HepG2 (cell line): ENCODE measurements at regions not wholly inside any gene's neighbourhood (a gene's known extent, or its start where the extent isn't known, plus 50 kb on each side); places are given as distances from the start of the nearest gene placed in this dataset.

ENCODE experiments used
- ATAC-seq: fragments of 200-7000 bp; cut with Tn5 transposase; 3 replicates; pipeline ENCODE4 v1.9.1; 2020; ENCODE audit warnings: mild to moderate bottlenecking, moderate library complexity
- BruUV-seq: library from RNA; stranded (reverse); fragments of 400-500 nt; replicated peaks from 2 replicates; lab custom pipeline; 2021; lab: Mats Ljungman, UMichigan
- CTCF ChIA-PET: fragments of 300-600 bp; formaldehyde crosslinking; extraction: SDS; loops from one replicate; lab custom pipeline; 2021; ENCODE audit warnings: low total read pairs, inconsistent platforms, low intra/inter-chr PET ratio; lab: Yijun Ruan, JAX
- POLR2A ChIA-PET: fragments of 350-600 bp; sonication (Branson Sonifier 250); formaldehyde crosslinking; loops from one replicate; lab custom pipeline; 2020; ENCODE audit warnings: antibody characterized with exemption, inconsistent platforms; lab: Yijun Ruan, JAX
- DNase-seq: peaks from one replicate; pipeline ENCODE4 v3.0.0-alpha.2; 2015; ENCODE audit warnings: low spot score
- FAIRE-seq: peaks from 3 replicates; lab custom pipeline; 2011; peaks lifted over from hg19 to GRCh38; lab: Jason Lieb, UNC
- H2AFZ ChIP-seq: one replicate; pipeline ENCODE4 v1.6.1; 2011; ENCODE audit warnings: low read length, inconsistent platforms
- H3K27ac ChIP-seq: fragments of 300-600 bp; 3 replicates; pipeline ENCODE4 v1.8.0; 2011; ENCODE audit warnings: mixed run types, mild to moderate bottlenecking, mixed read lengths, low read length, inconsistent platforms; ENCODE audit not compliant: insufficient read depth; ENCODE audit errors: extremely low read length
- H3K27me3 ChIP-seq, 2 experiments: fragments of 200-600 bp in 1 of 2; 2 replicates in 1 of 2; 3 replicates in 1 of 2; pipeline versions ENCODE4 v1.6.0 to v1.8.0; 2011; ENCODE audit warnings: low read length in 2 of 2, mild to moderate bottlenecking in 2 of 2, moderate library complexity in 2 of 2, inconsistent platforms in 1 of 2; ENCODE audit not compliant: insufficient read depth in 2 of 2, control insufficient read depth in 1 of 2
- H3K36me3 ChIP-seq, 2 experiments: fragments of 200-600 bp in 1 of 2; replicated peaks in 1 of 2; 2 replicates in 1 of 2; 3 replicates in 1 of 2; pipeline versions ENCODE4 v1.5.1 to v1.8.0; 2011; ENCODE audit warnings: low read length in 2 of 2, inconsistent platforms in 1 of 2; ENCODE audit not compliant: insufficient read depth in 2 of 2, control insufficient read depth in 1 of 2
- H3K4me1 ChIP-seq: 2 replicates; pipeline ENCODE4 v1.5.1; 2012; ENCODE audit warnings: low read length, inconsistent platforms; ENCODE audit not compliant: insufficient read depth
- H3K4me2 ChIP-seq: 2 replicates; pipeline ENCODE4 v1.6.0; 2011; ENCODE audit warnings: low read depth, low read length, inconsistent platforms
- H3K4me3 ChIP-seq, 3 experiments: fragments of 200-600 bp in 1 of 3; sonication (generic), shearing (Covaris generic) in 1 of 3; replicated peaks in 1 of 3; 2 replicates each; pipeline ENCODE4 v1.5.1; 2011 to 2016; ENCODE audit warnings: low read length in 3 of 3, inconsistent platforms in 2 of 3, low read depth in 2 of 3, mild to moderate bottlenecking in 2 of 3, control low read depth in 1 of 3, mixed read lengths in 1 of 3; ENCODE audit not compliant: insufficient read depth in 1 of 3
- H3K79me2 ChIP-seq: one replicate; pipeline ENCODE4 v1.6.1; 2011; ENCODE audit warnings: low read length, inconsistent platforms; ENCODE audit not compliant: insufficient read depth
- H3K9ac ChIP-seq: 2 replicates; pipeline ENCODE4 v1.6.0; 2011; ENCODE audit warnings: mild to moderate bottlenecking, low read depth, low read length, inconsistent platforms; ENCODE audit not compliant: insufficient read depth
- H3K9me3 ChIP-seq: 2 replicates; pipeline ENCODE4 v1.5.1; 2012; ENCODE audit warnings: mild to moderate bottlenecking, low read length
- H4K20me1 ChIP-seq: 2 replicates; pipeline ENCODE4 v1.6.0; 2011; ENCODE audit warnings: inconsistent platforms, mild to moderate bottlenecking, low read length, moderate library complexity; ENCODE audit not compliant: insufficient read depth
- AGO1 ChIP-seq: fragments of 200-400 bp; formaldehyde crosslinking; IDR thresholded peaks from 2 replicates; pipeline ENCODE4 v1.6.1; 2017; ENCODE audit warnings: mild to moderate bottlenecking, low read depth, low read length, moderate library complexity; ENCODE audit not compliant: poor library complexity, severe bottlenecking
- AGO2 ChIP-seq: fragments of 200-400 bp; formaldehyde crosslinking; optimal IDR thresholded peaks from 2 replicates; pipeline ENCODE3; 2017; ENCODE audit warnings: mild to moderate bottlenecking, low read depth, low read length, moderate library complexity
- BRD4 ChIP-seq: sonication (generic); formaldehyde crosslinking; IDR thresholded peaks from 2 replicates; pipeline ENCODE4 v1.4.0; 2020; ENCODE audit warnings: missing genetic modification reagents
- CCDC6 ChIP-seq: sonication (generic); formaldehyde crosslinking; IDR thresholded peaks from 2 replicates; pipeline ENCODE4 v1.8.1; 2022; ENCODE audit warnings: mild to moderate bottlenecking, missing genetic modification reagents, moderate library complexity
- HINFP ChIP-seq: sonication (generic); formaldehyde crosslinking; IDR thresholded peaks from 2 replicates; pipeline ENCODE4 v1.4.0; 2020; ENCODE audit warnings: low read depth, mild to moderate bottlenecking, missing genetic modification reagents
- HOXD1 ChIP-seq: sonication (generic); formaldehyde crosslinking; IDR thresholded peaks from 2 replicates; pipeline ENCODE4 v1.5.0; 2020; ENCODE audit warnings: missing genetic modification reagents
- LCORL ChIP-seq, 2 experiments: fragments of 450-650 bp in 1 of 2; sonication (generic) in 1 of 2; formaldehyde crosslinking in 1 of 2; IDR thresholded peaks; 2 replicates each; pipeline versions ENCODE4 v1.5.0 to v1.6.1; 2017 to 2020; ENCODE audit warnings: antibody characterized with exemption in 1 of 2, missing genetic modification reagents in 1 of 2
- SP2 ChIP-seq: sonication (generic); formaldehyde crosslinking; IDR thresholded peaks from 2 replicates; pipeline ENCODE4 v1.5.1; 2020; ENCODE audit warnings: mild to moderate bottlenecking, missing genetic modification reagents
- SPEN ChIP-seq: sonication (generic); formaldehyde crosslinking; IDR thresholded peaks from 2 replicates; pipeline ENCODE4 v1.5.1; 2020; ENCODE audit warnings: low read depth, mild to moderate bottlenecking, missing genetic modification reagents
- SRF ChIP-seq: IDR thresholded peaks from 2 replicates; pipeline ENCODE4 v1.6.1; 2011; ENCODE audit warnings: mild to moderate bottlenecking, low read depth, low read length, moderate library complexity
- U2AF1 ChIP-seq: fragments of 200-400 bp; formaldehyde crosslinking; optimal IDR thresholded peaks from 2 replicates; pipeline ENCODE3; 2017; ENCODE audit warnings: mild to moderate bottlenecking, low read depth, low read length
- ZBTB38 ChIP-seq: sonication (generic); formaldehyde crosslinking; IDR thresholded peaks from 2 replicates; pipeline ENCODE4 v1.5.1; 2020; ENCODE audit warnings: mild to moderate bottlenecking, missing genetic modification reagents
- ZFP1 ChIP-seq: IDR thresholded peaks from 2 replicates; pipeline ENCODE4 v1.6.1; 2016
- ZNF75D ChIP-seq: sonication (generic); formaldehyde crosslinking; IDR thresholded peaks from 2 replicates; pipeline ENCODE4 v1.8.1; 2023; ENCODE audit warnings: missing genetic modification reagents, mild to moderate bottlenecking, borderline replicate concordance
- ZNF770 ChIP-seq: sonication (generic); formaldehyde crosslinking; IDR thresholded peaks from 2 replicates; pipeline ENCODE4 v1.5.0; 2020; ENCODE audit warnings: mild to moderate bottlenecking, missing genetic modification reagents
- WGBS: methylation state at CpG from one replicate; pipeline ENCODE4 v1.1.6; 2017; ENCODE audit warnings: low lambda C conversion rate; 5-methylcytosine and 5-hydroxymethylcytosine counted together
- in situ Hi-C: cut with HindIII; loops from 2 replicates; pipeline ENCODE4 v1.10.0; 2017; ENCODE audit warnings: low pct_unique_long_range_greater_than_20kb; ENCODE audit not compliant: extremely low pct_ligation_motif_present
- intact Hi-C: fragments of 100-400 bp; cut with micrococcal nuclease; formaldehyde crosslinking; loops from one replicate; pipeline ENCODE4 v1.10.0; 2022; ENCODE audit not compliant: unreplicated experiment
- TF ChIP-seq, protein P1 (sequence below): sonication (generic); formaldehyde crosslinking; IDR thresholded peaks from 2 replicates; pipeline ENCODE4 v1.4.0; 2020; ENCODE audit warnings: missing genetic modification reagents; ENCODE audit errors: not compliant biosample characterization
- TF ChIP-seq, protein P2 (sequence below): sonication (generic); formaldehyde crosslinking; IDR thresholded peaks from 2 replicates; pipeline ENCODE4 v1.4.0; 2020; ENCODE audit warnings: missing genetic modification reagents

DNA sequence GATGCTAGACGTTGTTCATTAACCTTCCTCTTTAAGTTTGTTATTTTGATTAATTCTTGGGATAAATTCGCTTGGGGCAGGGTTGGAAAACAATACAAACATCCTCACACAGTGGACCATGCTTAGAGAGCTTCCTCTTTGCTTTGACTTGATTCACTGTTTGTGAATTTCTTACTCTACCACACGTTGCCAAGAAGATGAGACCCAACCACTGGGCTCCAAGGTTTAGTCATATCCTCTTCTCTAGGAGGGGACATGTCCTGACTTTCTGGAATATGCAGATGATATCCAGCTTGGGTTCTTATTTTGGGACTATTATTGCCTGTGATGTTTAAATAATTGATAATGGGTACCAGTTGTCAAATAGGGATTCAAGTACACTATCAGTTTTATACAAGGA, 428.2 kb downstream of the ATP23 start:
- ATAC-seq, result no peak
- ChIA-PET CTCF (no interaction called here), POLR2A (no interaction called here)
- WGBS, result 0% methylated on average over 3 of the region's 3 CpGs
- H3K9ac ChIP-seq, result no peak overlapping the region
- H3K27me3 ChIP-seq, result no peaks in the 10 kb centered on the region
- no TSS peak for BruUV-seq
- H3K36me3 ChIP-seq, result no peaks in the 10 kb centered on the region
- no peak overlapping the region for H3K27ac ChIP-seq
- intact Hi-C loops (no loop called here), in situ Hi-C loops (no loop called here)
- no peaks in the 10 kb centered on the region for H3K4me1 ChIP-seq
- TF ChIP-seq CCDC6 (no peak), HINFP (no peak), ZFP1 (CRISPR knock-in tag) (no peak), SP2 (CRISPR knock-in tag) (no peak), LCORL (IDR thresholded peaks at IDR 0.05) (no peak), LCORL (CRISPR knock-in tag; IDR thresholded peaks at IDR 0.05) (no peak), BRD4 (CRISPR knock-in tag) (no peak), HOXD1 (CRISPR knock-in tag) (no peak), ZBTB38 (CRISPR knock-in tag) (no peak), SPEN (CRISPR knock-in tag) (no peak), SRF (no peak), AGO1 (no peak), ZNF75D (CRISPR knock-in tag) (no peak), ZNF770 (no peak), AGO2 (no peak), U2AF1 (no peak)
- TF ChIP-seq, protein P1, sequence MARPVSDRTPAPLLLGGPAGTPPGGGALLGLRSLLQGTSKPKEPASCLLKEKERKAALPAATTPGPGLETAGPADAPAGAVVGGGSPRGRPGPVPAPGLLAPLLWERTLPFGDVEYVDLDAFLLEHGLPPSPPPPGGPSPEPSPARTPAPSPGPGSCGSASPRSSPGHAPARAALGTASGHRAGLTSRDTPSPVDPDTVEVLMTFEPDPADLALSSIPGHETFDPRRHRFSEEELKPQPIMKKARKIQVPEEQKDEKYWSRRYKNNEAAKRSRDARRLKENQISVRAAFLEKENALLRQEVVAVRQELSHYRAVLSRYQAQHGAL, result no peak
- TF ChIP-seq, protein P2, sequence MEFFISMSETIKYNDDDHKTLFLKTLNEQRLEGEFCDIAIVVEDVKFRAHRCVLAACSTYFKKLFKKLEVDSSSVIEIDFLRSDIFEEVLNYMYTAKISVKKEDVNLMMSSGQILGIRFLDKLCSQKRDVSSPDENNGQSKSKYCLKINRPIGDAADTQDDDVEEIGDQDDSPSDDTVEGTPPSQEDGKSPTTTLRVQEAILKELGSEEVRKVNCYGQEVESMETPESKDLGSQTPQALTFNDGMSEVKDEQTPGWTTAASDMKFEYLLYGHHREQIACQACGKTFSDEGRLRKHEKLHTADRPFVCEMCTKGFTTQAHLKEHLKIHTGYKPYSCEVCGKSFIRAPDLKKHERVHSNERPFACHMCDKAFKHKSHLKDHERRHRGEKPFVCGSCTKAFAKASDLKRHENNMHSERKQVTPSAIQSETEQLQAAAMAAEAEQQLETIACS (CRISPR knock-in tag), result no peak
- H3K4me2 ChIP-seq, result no peak overlapping the region
- no peak overlapping the region for H3K4me3 ChIP-seq
- no peak for FAIRE-seq
- no peak for DNase-seq
- H3K9me3 ChIP-seq, result no peaks in the 10 kb centered on the region
- H3K79me2 ChIP-seq, result no peaks in the 10 kb centered on the region
- no peaks in the 10 kb centered on the region for H4K20me1 ChIP-seq
- no peak overlapping the region for H2AFZ ChIP-seq
